Mucosa of descending colon (tissue), 3 donors: ENCODE measurements at regions not wholly inside any gene's neighbourhood (a gene's known extent, or its start where the extent isn't known, plus 50 kb on each side); places are given as distances from the start of the nearest gene placed in this dataset.

Experiments used
- ATAC-seq: fragments of 200-7000 bp; cut with Tn5 transposase; one replicate; pipeline ENCODE4 v1.9.1; 2020; ENCODE audit warnings: mild to moderate bottlenecking, moderate library complexity
- DNase-seq, 3 donors: peaks; one replicate each; pipeline ENCODE4 v3.0.0-alpha.2; 2020
- H3K36me3 ChIP-seq: fragments of 200-600 bp; one replicate; pipeline ENCODE4 v1.8.0; 2021; ENCODE audit warnings: low read depth, mild to moderate bottlenecking
- H3K4me1 ChIP-seq: fragments of 200-600 bp; one replicate; pipeline ENCODE4 v1.8.0; 2021; ENCODE audit warnings: low read depth, mild to moderate bottlenecking
- H3K4me3 ChIP-seq: fragments of 200-600 bp; one replicate; pipeline ENCODE4 v1.8.0; 2021; ENCODE audit warnings: mild to moderate bottlenecking
- H3K9me3 ChIP-seq: fragments of 200-600 bp; one replicate; pipeline ENCODE4 v1.8.0; 2021; ENCODE audit warnings: mild to moderate bottlenecking
- intact Hi-C, 2 donors: fragments of 100-400 bp; cut with DNase I in 1 of 2; cut with micrococcal nuclease in 1 of 2; formaldehyde crosslinking; loops; one replicate each; pipeline versions ENCODE4 v1.11.0 to v1.11.1; 2022; cut with DNase I, micrococcal nuclease
- TF ChIP-seq, protein P1 (sequence below): fragments of 200-600 bp; IDR thresholded peaks from one replicate; pipeline ENCODE4 v1.8.0; 2022; ENCODE audit warnings: antibody characterized with exemption, mild to moderate bottlenecking
- donor health status: DM: no; HTN: no; CAD: no; lungs with moderate emphysema.
- donor health status: DM: no; HTN: no; CAD: no.
- donor health status: DM: no; HTN: yes; CAD: no.

DNA sequence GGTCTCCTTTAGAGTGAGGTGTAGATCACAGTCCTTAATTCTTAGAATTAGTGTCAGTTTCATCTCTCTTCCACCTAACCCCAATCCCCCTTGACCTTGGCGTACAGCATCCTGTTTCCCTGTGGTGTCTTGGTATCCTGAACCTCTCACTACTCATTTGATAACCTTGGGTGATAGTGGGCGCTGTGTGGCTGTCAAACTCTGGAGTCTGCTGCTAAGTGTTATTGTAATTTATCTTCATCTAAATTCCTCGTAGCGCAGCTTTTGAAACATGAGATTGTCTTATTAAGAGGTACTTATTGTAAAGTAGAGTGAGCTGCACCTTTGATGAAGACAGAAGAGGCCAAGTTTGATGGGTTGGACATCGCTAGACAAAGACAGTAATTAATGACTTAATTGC lies 222.6 kb upstream of the SPRED2 start:
- Histone ChIP-seq H3K36me3 (no peaks in the 10 kb centered on the region), H3K4me1 (no peaks in the 10 kb centered on the region), H3K4me3 (no peak overlapping the region), H3K9me3 (no peaks in the 10 kb centered on the region)
- DNase-seq: no peak
- TF ChIP-seq, protein P1, sequence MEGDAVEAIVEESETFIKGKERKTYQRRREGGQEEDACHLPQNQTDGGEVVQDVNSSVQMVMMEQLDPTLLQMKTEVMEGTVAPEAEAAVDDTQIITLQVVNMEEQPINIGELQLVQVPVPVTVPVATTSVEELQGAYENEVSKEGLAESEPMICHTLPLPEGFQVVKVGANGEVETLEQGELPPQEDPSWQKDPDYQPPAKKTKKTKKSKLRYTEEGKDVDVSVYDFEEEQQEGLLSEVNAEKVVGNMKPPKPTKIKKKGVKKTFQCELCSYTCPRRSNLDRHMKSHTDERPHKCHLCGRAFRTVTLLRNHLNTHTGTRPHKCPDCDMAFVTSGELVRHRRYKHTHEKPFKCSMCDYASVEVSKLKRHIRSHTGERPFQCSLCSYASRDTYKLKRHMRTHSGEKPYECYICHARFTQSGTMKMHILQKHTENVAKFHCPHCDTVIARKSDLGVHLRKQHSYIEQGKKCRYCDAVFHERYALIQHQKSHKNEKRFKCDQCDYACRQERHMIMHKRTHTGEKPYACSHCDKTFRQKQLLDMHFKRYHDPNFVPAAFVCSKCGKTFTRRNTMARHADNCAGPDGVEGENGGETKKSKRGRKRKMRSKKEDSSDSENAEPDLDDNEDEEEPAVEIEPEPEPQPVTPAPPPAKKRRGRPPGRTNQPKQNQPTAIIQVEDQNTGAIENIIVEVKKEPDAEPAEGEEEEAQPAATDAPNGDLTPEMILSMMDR: no peak
- intact Hi-C loops: no loop called here
- ATAC-seq: no peak

DNA sequence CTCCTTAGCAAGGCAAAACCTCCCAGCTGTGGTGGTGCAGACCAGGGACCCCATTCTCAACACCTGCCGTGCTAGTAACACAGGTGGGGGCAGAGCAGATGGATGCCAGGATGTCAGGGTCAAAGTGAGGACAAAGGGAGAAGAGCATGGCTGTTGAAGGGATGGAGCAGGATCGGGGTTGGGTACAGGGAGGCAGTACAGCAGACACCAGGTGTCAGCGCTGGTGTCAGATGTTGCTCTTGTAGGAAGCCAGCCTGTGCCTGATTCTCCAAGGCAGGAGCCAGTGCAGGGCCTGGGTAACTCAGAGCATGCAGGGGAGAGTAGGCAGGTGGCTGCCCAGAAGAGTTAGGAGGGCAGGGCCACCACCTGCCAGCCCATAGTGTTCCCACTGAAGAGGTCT lies 222.1 kb upstream of the SPRED2 start:
- TF ChIP-seq, protein P1: no peak
- Histone ChIP-seq H3K9me3 (no peaks in the 10 kb centered on the region), H3K36me3 (no peaks in the 10 kb centered on the region), H3K4me1 (no peaks in the 10 kb centered on the region), H3K4me3 (no peak overlapping the region)
- no peak for DNase-seq
- no peak for ATAC-seq
- intact Hi-C loops: no loop called here

DNA sequence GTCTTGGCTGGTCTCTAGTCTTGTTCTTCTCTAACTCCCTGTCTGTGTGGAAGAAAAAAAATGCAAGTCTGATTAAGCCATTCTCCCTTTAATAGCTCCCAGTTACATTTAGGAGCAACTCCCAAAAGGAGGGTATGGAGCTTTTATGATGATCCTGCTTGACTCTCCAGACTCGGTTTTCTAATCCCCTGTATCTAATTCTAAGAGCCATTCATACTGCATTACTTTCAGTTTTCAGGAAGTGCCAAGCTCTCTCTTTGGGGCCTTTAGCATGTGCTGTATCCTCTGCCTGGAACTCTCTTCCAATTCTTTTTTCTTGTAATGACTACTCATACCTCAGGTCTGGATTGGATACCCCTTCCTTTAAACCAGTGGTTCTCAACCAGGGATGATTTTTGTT lies 219.7 kb upstream of the SPRED2 start:
- no peak for ATAC-seq
- intact Hi-C loops: no loop called here
- TF ChIP-seq, protein P1: no peak

DNA sequence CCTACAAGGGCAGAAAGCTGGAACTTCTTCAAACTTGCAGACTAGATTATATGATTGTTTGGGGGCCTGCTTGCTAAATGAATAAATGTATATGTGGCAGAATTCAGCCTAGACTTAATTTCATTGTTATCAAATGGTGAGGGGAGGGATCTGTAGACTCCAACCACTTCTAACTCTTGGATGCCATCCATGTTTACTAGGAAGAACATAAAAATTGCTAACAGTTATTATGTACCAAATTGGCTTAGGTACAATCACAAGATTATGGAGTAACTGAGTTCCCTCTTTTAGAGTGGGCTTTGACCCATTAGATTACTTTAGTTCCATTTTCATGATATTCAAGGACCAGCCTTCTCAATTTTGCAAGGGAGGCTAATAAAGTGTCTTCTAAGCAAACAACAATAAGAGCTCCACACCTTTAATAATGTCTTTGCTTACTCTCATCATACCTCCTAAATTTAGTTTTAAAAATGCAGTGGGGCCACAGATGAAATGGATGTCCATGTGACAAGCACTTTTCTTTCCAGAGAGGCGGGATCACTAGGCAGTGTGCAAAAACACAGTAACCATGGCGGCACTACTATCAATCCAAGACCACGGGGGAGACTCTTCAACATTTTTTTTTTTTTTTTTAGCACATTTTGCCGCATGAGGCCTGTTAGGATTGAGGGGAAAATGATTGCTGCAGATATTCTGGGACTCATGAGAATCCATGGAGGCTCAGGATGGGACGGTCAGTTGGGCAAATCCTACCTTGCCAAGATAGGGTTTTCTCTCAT lies 217.6 kb upstream of the SPRED2 start:
- no peaks in the 10 kb centered on the region for H3K4me1 ChIP-seq
- TF ChIP-seq, protein P1: no peak
- DNase-seq: no peak
- no peak for ATAC-seq
- H3K36me3 ChIP-seq: no peaks in the 10 kb centered on the region
- no peak overlapping the region for H3K4me3 ChIP-seq
- intact Hi-C loops: no loop called here
- no peaks in the 10 kb centered on the region for H3K9me3 ChIP-seq

More for the DNA sequence above, 219.7 kb upstream of the SPRED2 start:
- H3K4me1 ChIP-seq: no peaks in the 10 kb centered on the region
- no peaks in the 10 kb centered on the region for H3K36me3 ChIP-seq
- DNase-seq: no peak
- no peak overlapping the region for H3K4me3 ChIP-seq
- H3K9me3 ChIP-seq: no peaks in the 10 kb centered on the region

DNA sequence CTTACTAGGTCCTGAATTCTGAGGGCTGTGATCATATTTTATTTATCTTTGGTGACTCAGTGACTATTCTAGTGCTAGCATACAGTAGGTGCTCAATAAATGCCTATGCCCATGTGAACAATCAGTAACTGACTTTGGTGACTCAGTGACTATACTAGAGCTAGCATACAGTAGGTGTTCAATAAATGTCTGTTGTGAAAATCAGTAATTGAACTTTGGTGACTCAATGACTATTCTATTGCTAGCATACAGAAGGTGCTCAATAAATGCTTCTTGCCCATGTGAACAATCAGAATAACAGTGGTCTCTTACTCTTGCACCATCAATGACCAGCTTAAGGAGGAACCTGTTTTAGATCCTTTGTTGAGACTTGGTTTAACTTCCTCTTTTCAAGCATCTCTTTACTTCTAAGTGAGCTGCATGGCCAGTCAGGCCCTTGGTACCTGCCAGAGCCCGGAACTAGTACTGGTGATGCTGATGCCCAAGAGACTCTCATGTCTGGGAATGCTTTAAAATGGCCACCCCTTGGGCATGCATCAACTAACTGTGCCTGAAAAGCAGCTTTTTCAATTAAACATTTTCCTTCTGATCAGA lies 214.9 kb upstream of the SPRED2 start:
- no peaks in the 10 kb centered on the region for H3K9me3 ChIP-seq
- intact Hi-C loops: no loop called here
- H3K36me3 ChIP-seq: no peaks in the 10 kb centered on the region
- ATAC-seq: no peak
- H3K4me3 ChIP-seq: no peak overlapping the region
- TF ChIP-seq, protein P1: no peak
- H3K4me1 ChIP-seq: no peaks in the 10 kb centered on the region
- DNase-seq: no peak
